Gastrocnemius medialis (tissue), 4 donors: ENCODE measurements at regions not wholly inside any gene's neighbourhood (a gene's known extent, or its start where the extent isn't known, plus 50 kb on each side); places are given as distances from the start of the nearest gene placed in this dataset.

Experiments used
- POLR2A ChIP-seq, 2 donors: fragments of 450-650 bp; IDR thresholded peaks; one replicate each; pipeline ENCODE4 v1.6.1; 2017; ENCODE audit warnings: antibody characterized with exemption in 2 of 2, mild to moderate bottlenecking in 2 of 2, moderate library complexity in 2 of 2
- TF ChIP-seq, protein P1 (sequence below), 5 experiments: fragments of 450-650 bp in 3 of 5; fragments of 200-600 bp in 2 of 5; sonication (generic) in 2 of 5; IDR thresholded peaks in 4 of 5; conservative IDR thresholded peaks in 1 of 5; 1 replicate in 4 of 5; 2 replicates in 1 of 5; pipeline ENCODE4 v1.5.1; 2016 to 2019; ENCODE audit warnings: antibody characterized with exemption in 5 of 5, mild to moderate bottlenecking in 3 of 5, moderate library complexity in 3 of 5

DNA sequence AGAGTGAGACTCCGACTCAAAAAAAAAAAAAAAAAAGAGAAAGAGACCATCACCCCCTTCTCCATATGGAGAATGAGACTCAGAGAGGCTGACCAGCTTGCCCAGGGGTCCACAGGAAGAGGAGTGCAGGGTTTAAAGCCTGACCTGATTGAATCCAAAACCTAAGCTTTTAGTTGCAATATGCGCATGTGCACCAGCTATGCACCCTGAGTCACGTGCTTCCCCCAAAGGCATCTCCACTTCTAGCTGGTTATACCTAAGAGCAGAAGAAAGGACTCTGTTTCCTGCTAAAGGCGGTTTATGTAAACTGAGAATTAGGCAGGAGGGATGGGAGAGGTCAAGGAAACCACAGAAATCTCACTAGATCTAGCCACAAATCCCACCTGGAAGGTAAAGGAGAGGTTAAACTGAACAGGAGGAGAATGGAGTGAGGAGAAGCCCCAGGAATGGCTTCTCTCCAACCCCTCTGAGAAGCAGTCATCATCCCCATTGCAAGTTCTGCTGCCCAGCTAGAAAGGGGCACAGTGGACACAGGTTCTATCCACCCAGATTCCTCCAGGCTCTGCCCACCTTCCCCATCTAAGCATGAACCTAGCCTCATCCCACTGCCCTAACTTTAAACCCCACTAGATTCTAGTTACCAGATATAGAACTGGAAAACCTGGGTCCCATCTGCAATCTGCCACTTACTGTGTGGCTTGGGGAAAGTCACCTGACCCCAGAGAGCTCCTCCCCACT, 171.3 kb downstream of the ACTL7B start:
- TF ChIP-seq, protein P1, sequence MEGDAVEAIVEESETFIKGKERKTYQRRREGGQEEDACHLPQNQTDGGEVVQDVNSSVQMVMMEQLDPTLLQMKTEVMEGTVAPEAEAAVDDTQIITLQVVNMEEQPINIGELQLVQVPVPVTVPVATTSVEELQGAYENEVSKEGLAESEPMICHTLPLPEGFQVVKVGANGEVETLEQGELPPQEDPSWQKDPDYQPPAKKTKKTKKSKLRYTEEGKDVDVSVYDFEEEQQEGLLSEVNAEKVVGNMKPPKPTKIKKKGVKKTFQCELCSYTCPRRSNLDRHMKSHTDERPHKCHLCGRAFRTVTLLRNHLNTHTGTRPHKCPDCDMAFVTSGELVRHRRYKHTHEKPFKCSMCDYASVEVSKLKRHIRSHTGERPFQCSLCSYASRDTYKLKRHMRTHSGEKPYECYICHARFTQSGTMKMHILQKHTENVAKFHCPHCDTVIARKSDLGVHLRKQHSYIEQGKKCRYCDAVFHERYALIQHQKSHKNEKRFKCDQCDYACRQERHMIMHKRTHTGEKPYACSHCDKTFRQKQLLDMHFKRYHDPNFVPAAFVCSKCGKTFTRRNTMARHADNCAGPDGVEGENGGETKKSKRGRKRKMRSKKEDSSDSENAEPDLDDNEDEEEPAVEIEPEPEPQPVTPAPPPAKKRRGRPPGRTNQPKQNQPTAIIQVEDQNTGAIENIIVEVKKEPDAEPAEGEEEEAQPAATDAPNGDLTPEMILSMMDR (IDR thresholded peaks at IDR 0.05 in 4 of 5, conservative IDR thresholded peaks at IDR 0.05 in 1 of 5), result no peak
- TF ChIP-seq POLR2A (IDR thresholded peaks at IDR 0.05), result no peak
